DOHH2 (cell line): ENCODE measurements at regions not wholly inside any gene's neighbourhood (a gene's known extent, or its start where the extent isn't known, plus 50 kb on each side); places are given as distances from the start of the nearest gene placed in this dataset.

Experiments
- H3F3A ChIP-seq: fragments of 200-600 bp; sonication (generic), shearing (Covaris generic); 2 replicates; pipeline ENCODE4 v1.6.0; 2016; ENCODE audit warnings: antibody characterized with exemption, mild to moderate bottlenecking; ENCODE audit not compliant: control insufficient read depth, insufficient read depth
- H3K27ac ChIP-seq: fragments of 200-600 bp; sonication (generic); 2 replicates; pipeline ENCODE4 v1.5.1; 2014; ENCODE audit warnings: low read depth, mild to moderate bottlenecking, low read length, moderate library complexity
- H3K27me3 ChIP-seq: fragments of 200-600 bp; sonication (generic); 2 replicates; pipeline ENCODE4 v1.6.1; 2014; ENCODE audit warnings: mild to moderate bottlenecking, low read length, mixed read lengths; ENCODE audit not compliant: control insufficient read depth
- H3K36me3 ChIP-seq: fragments of 200-600 bp; sonication (generic); 2 replicates; pipeline ENCODE4 v1.6.1; 2014; ENCODE audit warnings: mild to moderate bottlenecking, low read length, moderate library complexity, mixed read lengths; ENCODE audit not compliant: control insufficient read depth
- H3K4me1 ChIP-seq: fragments of 200-600 bp; sonication (generic); 2 replicates; pipeline ENCODE4 v1.6.1; 2014; ENCODE audit warnings: mild to moderate bottlenecking, low read length, mixed read lengths; ENCODE audit not compliant: control insufficient read depth
- H3K4me2 ChIP-seq: fragments of 200-600 bp; sonication (generic); 2 replicates; pipeline ENCODE4 v1.6.0; 2014; ENCODE audit warnings: mild to moderate bottlenecking, low read length, moderate library complexity
- H3K4me3 ChIP-seq: fragments of 200-600 bp; sonication (generic); 2 replicates; pipeline ENCODE4 v1.5.1; 2014; ENCODE audit warnings: mild to moderate bottlenecking, low read length, mixed read lengths
- H3K79me2 ChIP-seq: fragments of 200-600 bp; sonication (generic); 2 replicates; pipeline ENCODE4 v1.6.1; 2014; ENCODE audit warnings: mild to moderate bottlenecking, low read length, mixed read lengths; ENCODE audit not compliant: control insufficient read depth
- H3K9me2 ChIP-seq: fragments of 200-600 bp; sonication (generic); replicated peaks from 2 replicates; pipeline ENCODE4 v1.6.1; 2014; ENCODE audit warnings: mild to moderate bottlenecking, low read length, mixed read lengths; ENCODE audit not compliant: control insufficient read depth
- H3K9me3 ChIP-seq: fragments of 200-600 bp; sonication (generic); 2 replicates; pipeline ENCODE4 v1.6.1; 2014; ENCODE audit warnings: antibody characterized with exemption, low read length, mixed read lengths; ENCODE audit not compliant: control insufficient read depth, insufficient read depth
- H4K20me1 ChIP-seq: fragments of 200-600 bp; sonication (generic); 2 replicates; pipeline ENCODE4 v1.6.0; 2014; ENCODE audit warnings: low read depth, mild to moderate bottlenecking, antibody characterized with exemption, low read length, moderate library complexity; ENCODE audit not compliant: control insufficient read depth, insufficient read depth
- CTCF ChIP-seq: fragments of 200-600 bp; sonication (generic); IDR thresholded peaks from one replicate; pipeline ENCODE4 v1.5.1; 2014; ENCODE audit warnings: antibody characterized with exemption, mild to moderate bottlenecking, low read depth, low read length; ENCODE audit not compliant: poor library complexity, severe bottlenecking
- EZH2phosphoT487 ChIP-seq: fragments of 200-600 bp; sonication (generic); IDR thresholded peaks from 2 replicates; pipeline ENCODE4 v1.6.1; 2017; ENCODE audit warnings: borderline replicate concordance, mild to moderate bottlenecking, antibody characterized with exemption, low read length, moderate library complexity, mixed read lengths

GRCh38 chr16:86664522-86665318, 86.4 kb downstream of the FOXL1 start:
- H3K9me2 ChIP-seq = no peaks in the 10 kb centered on the region
- no peak for TF ChIP-seq CTCF
- no peak for TF ChIP-seq EZH2phosphoT487
- H3K9me3 ChIP-seq = no peaks in the 10 kb centered on the region
- no peak overlapping the region for H3K4me2 ChIP-seq
- H3F3A ChIP-seq = no peaks in the 10 kb centered on the region
- H3K27me3 ChIP-seq = no peaks in the 10 kb centered on the region
- no peak overlapping the region for H3K27ac ChIP-seq
- H3K79me2 ChIP-seq = no peaks in the 10 kb centered on the region
- H3K4me3 ChIP-seq = no peak overlapping the region
- no peaks in the 10 kb centered on the region for H3K36me3 ChIP-seq
- H3K4me1 ChIP-seq = no peaks in the 10 kb centered on the region
- H4K20me1 ChIP-seq = no peaks in the 10 kb centered on the region

GRCh38 chr16:86665319-86665675, 86.9 kb downstream of the FOXL1 start:
- TF ChIP-seq CTCF = no peak
- no peak for TF ChIP-seq EZH2phosphoT487
- H3K9me3 ChIP-seq = no peaks in the 10 kb centered on the region
- H3K36me3 ChIP-seq = no peaks in the 10 kb centered on the region
- H3K9me2 ChIP-seq = no peaks in the 10 kb centered on the region
- no peaks in the 10 kb centered on the region for H3K27me3 ChIP-seq
- H3K4me3 ChIP-seq = no peak overlapping the region
- no peaks in the 10 kb centered on the region for H3K79me2 ChIP-seq
- H3K4me1 ChIP-seq = no peaks in the 10 kb centered on the region
- H3K27ac ChIP-seq = no peak overlapping the region
- H3K4me2 ChIP-seq = no peak overlapping the region
- no peaks in the 10 kb centered on the region for H3F3A ChIP-seq
- H4K20me1 ChIP-seq = no peaks in the 10 kb centered on the region

GRCh38 chr16:86665929-86666328, 87.6 kb downstream of the FOXL1 start:
- no peaks in the 10 kb centered on the region for H3K4me1 ChIP-seq
- H3K27me3 ChIP-seq = no peaks in the 10 kb centered on the region
- no peak overlapping the region for H3K4me3 ChIP-seq
- no peaks in the 10 kb centered on the region for H3K79me2 ChIP-seq
- H3F3A ChIP-seq = no peaks in the 10 kb centered on the region
- TF ChIP-seq EZH2phosphoT487 (no peak), CTCF (no peak)
- H3K9me2 ChIP-seq = no peaks in the 10 kb centered on the region
- H3K27ac ChIP-seq = no peak overlapping the region
- no peaks in the 10 kb centered on the region for H3K36me3 ChIP-seq
- H4K20me1 ChIP-seq = no peaks in the 10 kb centered on the region
- no peak overlapping the region for H3K4me2 ChIP-seq
- H3K9me3 ChIP-seq = no peaks in the 10 kb centered on the region
